Kidney tubule cell (primary cell): ENCODE measurements at regions not wholly inside any gene's neighbourhood (a gene's known extent, or its start where the extent isn't known, plus 50 kb on each side); places are given as distances from the start of the nearest gene placed in this dataset.
"Not testable (repeated sequence)": the region's sequence is repeated elsewhere in the genome, so short reads cannot be mapped to it uniquely, and the experiment has no call there.

Experiments
- DNase-seq: peaks from one replicate; pipeline ENCODE4 v3.0.0-alpha.2; 2018; ENCODE audit warnings: low spot score

GRCh38 chr9:3773362-3774060, 247.7 kb upstream of the RFX3 start:
- DNase-seq: no peak

GRCh38 chr9:3769646-3770045, 243.8 kb upstream of the RFX3 start:
- no peak for DNase-seq

- DNase-seq: no peak
These were observed 243.1 kb upstream of the RFX3 start for GRCh38 chr9:3768712-3769457.

GRCh38 chr9:3768286-3768685, 242.5 kb upstream of the RFX3 start:
- no peak for DNase-seq

- DNase-seq: no peak
These were observed 236.3 kb upstream of the RFX3 start for GRCh38 chr9:3762076-3762475.

- peak; percentile 57 for DNase-seq
These were observed 234.2 kb upstream of the RFX3 start for GRCh38 chr9:3760031-3760430.

- no peak for DNase-seq
These were observed 233.2 kb upstream of the RFX3 start for GRCh38 chr9:3758816-3759576.

GRCh38 chr9:3756071-3756470, 230.3 kb upstream of the RFX3 start:
- peak; percentile 47 for DNase-seq

GRCh38 chr9:3751125-3751758, 225.4 kb upstream of the RFX3 start:
- peak; percentile 62 for DNase-seq

GRCh38 chr9:3750321-3750720, 224.5 kb upstream of the RFX3 start:
- DNase-seq: peak; percentile 27

GRCh38 chr9:3746296-3747275, 220.8 kb upstream of the RFX3 start:
- peak; percentile 94 for DNase-seq

GRCh38 chr9:3743901-3744413, 218.2 kb upstream of the RFX3 start:
- no peak for DNase-seq

GRCh38 chr9:3742586-3742985, 216.8 kb upstream of the RFX3 start:
- DNase-seq: no peak

GRCh38 chr9:3741729-3742128, 215.9 kb upstream of the RFX3 start:
- DNase-seq: no peak

- peak; percentile 74 for DNase-seq
These were observed 215.1 kb upstream of the RFX3 start for GRCh38 chr9:3740690-3741419.

GRCh38 chr9:3736161-3736560, 210.4 kb upstream of the RFX3 start:
- no peak for DNase-seq

- no peak for DNase-seq
These were observed 209.4 kb upstream of the RFX3 start for GRCh38 chr9:3735251-3735650.

GRCh38 chr9:3733527-3734262, 207.9 kb upstream of the RFX3 start:
- DNase-seq: not testable (repeated sequence)

- DNase-seq: no peak
These were observed 207.2 kb upstream of the RFX3 start for GRCh38 chr9:3733039-3733408.
